ENCODE measurements at regions not wholly inside any gene's neighbourhood (a gene's known extent, or its start where the extent isn't known, plus 50 kb on each side); places are given as distances from the start of the nearest gene placed in this dataset.

- no peaks in the 10 kb centered on the region for H3K36me3 ChIP-seq (replicated peaks; ENCODE audit: insufficient read depth, low read length)
- no peaks in the 10 kb centered on the region for H3K9me3 ChIP-seq (replicated peaks; ENCODE audit: insufficient read depth, low read length)
- H3K4me2 ChIP-seq (ENCODE audit: low read depth, low read length) = no peak overlapping the region
- no peaks in the 10 kb centered on the region for H3K79me2 ChIP-seq (ENCODE audit: low read length)
- no peak overlapping the region for H2AFZ ChIP-seq (ENCODE audit: low read length)
- no peak for DNase-seq
- H3K4me3 ChIP-seq (ENCODE audit: low read length) = no peak overlapping the region
- H3K9me2 ChIP-seq (replicated peaks; ENCODE audit: insufficient read depth, low read length) = no peaks in the 10 kb centered on the region
- TF ChIP-seq, protein P1, sequence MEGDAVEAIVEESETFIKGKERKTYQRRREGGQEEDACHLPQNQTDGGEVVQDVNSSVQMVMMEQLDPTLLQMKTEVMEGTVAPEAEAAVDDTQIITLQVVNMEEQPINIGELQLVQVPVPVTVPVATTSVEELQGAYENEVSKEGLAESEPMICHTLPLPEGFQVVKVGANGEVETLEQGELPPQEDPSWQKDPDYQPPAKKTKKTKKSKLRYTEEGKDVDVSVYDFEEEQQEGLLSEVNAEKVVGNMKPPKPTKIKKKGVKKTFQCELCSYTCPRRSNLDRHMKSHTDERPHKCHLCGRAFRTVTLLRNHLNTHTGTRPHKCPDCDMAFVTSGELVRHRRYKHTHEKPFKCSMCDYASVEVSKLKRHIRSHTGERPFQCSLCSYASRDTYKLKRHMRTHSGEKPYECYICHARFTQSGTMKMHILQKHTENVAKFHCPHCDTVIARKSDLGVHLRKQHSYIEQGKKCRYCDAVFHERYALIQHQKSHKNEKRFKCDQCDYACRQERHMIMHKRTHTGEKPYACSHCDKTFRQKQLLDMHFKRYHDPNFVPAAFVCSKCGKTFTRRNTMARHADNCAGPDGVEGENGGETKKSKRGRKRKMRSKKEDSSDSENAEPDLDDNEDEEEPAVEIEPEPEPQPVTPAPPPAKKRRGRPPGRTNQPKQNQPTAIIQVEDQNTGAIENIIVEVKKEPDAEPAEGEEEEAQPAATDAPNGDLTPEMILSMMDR (IDR thresholded peaks at IDR 0.05; ENCODE audit: low read length) = no peak
- no peak for TF ChIP-seq EZH2phosphoT487 (IDR thresholded peaks at IDR 0.05; ENCODE audit: low read length)
- TF ChIP-seq EZH2 (optimal IDR thresholded peaks at IDR 0.05; ENCODE audit: low read depth, low read length) = no peak
- no peak overlapping the region for H3K27ac ChIP-seq (ENCODE audit: low read length)
- H3K27me3 ChIP-seq (replicated peaks; ENCODE audit: insufficient read depth, low read length) = no peaks in the 10 kb centered on the region
- H4K20me1 ChIP-seq (ENCODE audit: insufficient read depth, low read length) = no peaks in the 10 kb centered on the region
- no peak overlapping the region for H3K9ac ChIP-seq (ENCODE audit: low read length)
- H3F3A ChIP-seq (ENCODE audit: insufficient read depth, low read length) = no peaks in the 10 kb centered on the region
- H3K4me1 ChIP-seq (ENCODE audit: low read length) = no peaks in the 10 kb centered on the region
Observed at GRCh38 chr2:211129798-211130197, 573.4 kb downstream of the CPS1 start.

DNA sequence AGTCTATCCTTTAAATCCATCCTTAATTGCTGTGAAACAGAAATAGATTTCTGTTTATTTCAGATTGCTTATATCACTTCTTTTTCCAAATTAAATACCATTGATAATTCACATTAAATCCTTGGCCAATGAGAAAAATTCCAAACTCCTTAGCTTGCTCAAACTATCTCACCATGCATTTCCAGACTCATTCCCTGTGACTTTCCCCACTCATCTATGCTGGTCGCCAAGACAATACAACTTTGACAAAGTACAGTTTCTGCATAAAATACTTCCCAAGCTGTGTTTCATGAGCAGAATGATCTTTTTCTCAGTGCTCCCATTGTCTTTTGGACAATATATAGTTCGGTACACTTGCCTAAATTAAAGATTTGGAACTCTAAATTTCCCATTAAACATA lies 575.6 kb downstream of the CPS1 start:
- Histone ChIP-seq H3K4me2 (ENCODE audit: low read depth, low read length) (no peak overlapping the region), H2AFZ (ENCODE audit: low read length) (no peak overlapping the region), H3K4me1 (ENCODE audit: low read length) (no peaks in the 10 kb centered on the region), H3K36me3 (replicated peaks; ENCODE audit: insufficient read depth, low read length) (no peaks in the 10 kb centered on the region), H3K79me2 (ENCODE audit: low read length) (no peaks in the 10 kb centered on the region), H3K4me3 (ENCODE audit: low read length) (no peak overlapping the region), H3K27me3 (replicated peaks; ENCODE audit: insufficient read depth, low read length) (no peaks in the 10 kb centered on the region), H3K27ac (ENCODE audit: low read length) (no peak overlapping the region), H3K9ac (ENCODE audit: low read length) (no peak overlapping the region), H3K9me2 (replicated peaks; ENCODE audit: insufficient read depth, low read length) (no peaks in the 10 kb centered on the region), H4K20me1 (ENCODE audit: insufficient read depth, low read length) (no peaks in the 10 kb centered on the region), H3F3A (ENCODE audit: insufficient read depth, low read length) (no peaks in the 10 kb centered on the region), H3K9me3 (replicated peaks; ENCODE audit: insufficient read depth, low read length) (no peaks in the 10 kb centered on the region)
- no peak for DNase-seq
- no peak for TF ChIP-seq EZH2phosphoT487 (IDR thresholded peaks at IDR 0.05; ENCODE audit: low read length)
- no peak for TF ChIP-seq EZH2 (optimal IDR thresholded peaks at IDR 0.05; ENCODE audit: low read depth, low read length)
- TF ChIP-seq, protein P1 (IDR thresholded peaks at IDR 0.05; ENCODE audit: low read length) = no peak

DNA sequence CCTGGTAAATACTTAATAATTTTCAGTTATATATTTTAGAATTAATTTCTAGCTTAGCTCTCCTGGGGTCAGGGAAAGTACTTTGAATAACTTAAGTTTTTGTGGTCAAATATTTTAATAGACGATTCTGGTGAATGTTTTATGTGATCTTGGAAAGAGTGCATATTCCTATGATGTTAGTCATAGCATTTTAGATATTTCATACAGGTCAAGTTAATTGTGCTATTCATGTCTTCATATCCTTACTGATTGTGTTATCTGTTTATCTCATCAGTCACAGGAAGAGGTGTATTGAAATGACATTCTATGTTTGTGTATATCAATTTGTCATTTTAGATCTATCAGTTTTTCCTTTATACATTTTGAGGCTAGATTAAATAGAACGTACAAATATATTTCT lies 576.2 kb downstream of the CPS1 start:
- no peak for DNase-seq
- TF ChIP-seq EZH2phosphoT487 (IDR thresholded peaks at IDR 0.05; ENCODE audit: low read length) (no peak), EZH2 (optimal IDR thresholded peaks at IDR 0.05; ENCODE audit: low read depth, low read length) (no peak)
- TF ChIP-seq, protein P1 (IDR thresholded peaks at IDR 0.05; ENCODE audit: low read length) = no peak
- H2AFZ ChIP-seq (ENCODE audit: low read length) = no peak overlapping the region

More for the DNA sequence above, 576.2 kb downstream of the CPS1 start:
- Histone ChIP-seq H3K4me3 (ENCODE audit: low read length) (no peak overlapping the region), H3K27me3 (replicated peaks; ENCODE audit: insufficient read depth, low read length) (no peaks in the 10 kb centered on the region), H3K27ac (ENCODE audit: low read length) (no peak overlapping the region), H3K79me2 (ENCODE audit: low read length) (no peaks in the 10 kb centered on the region), H3K4me1 (ENCODE audit: low read length) (no peaks in the 10 kb centered on the region), H3F3A (ENCODE audit: insufficient read depth, low read length) (no peaks in the 10 kb centered on the region), H3K9me2 (replicated peaks; ENCODE audit: insufficient read depth, low read length) (no peaks in the 10 kb centered on the region), H3K36me3 (replicated peaks; ENCODE audit: insufficient read depth, low read length) (no peaks in the 10 kb centered on the region), H3K4me2 (ENCODE audit: low read depth, low read length) (no peak overlapping the region), H4K20me1 (ENCODE audit: insufficient read depth, low read length) (no peaks in the 10 kb centered on the region), H3K9ac (ENCODE audit: low read length) (no peak overlapping the region), H3K9me3 (replicated peaks; ENCODE audit: insufficient read depth, low read length) (no peaks in the 10 kb centered on the region)
